Activated naive CD4-positive, alpha-beta T cell treated with anti-CD3 and anti-CD28 coated beads for 36 hours (primary cell): ENCODE measurements at regions not wholly inside any gene's neighbourhood (a gene's known extent, or its start where the extent isn't known, plus 50 kb on each side); places are given as distances from the start of the nearest gene placed in this dataset.

Experiments
- CTCF ChIA-PET: fragments of 350-600 bp; sonication (Branson Sonifier 250); formaldehyde crosslinking; loops from one replicate; lab custom pipeline; 2021; ENCODE audit warnings: antibody characterized with exemption; lab: Charles Lee
- DNase-seq: peaks from one replicate; pipeline ENCODE4 v3.0.0-alpha.2; 2020
- H3K27ac Mint-ChIP-seq: one replicate; pipeline ENCODE4 v1.8.0; 2021; ENCODE audit warnings: mild to moderate bottlenecking, mixed read lengths
- H3K27me3 Mint-ChIP-seq: one replicate; pipeline ENCODE4 v1.8.0; 2021; ENCODE audit warnings: low read depth, mixed read lengths
- H3K36me3 Mint-ChIP-seq: one replicate; pipeline ENCODE4 v1.8.0; 2021; ENCODE audit warnings: low read depth, mixed read lengths
- H3K4me1 Mint-ChIP-seq: one replicate; pipeline ENCODE4 v1.8.0; 2021; ENCODE audit warnings: low read depth, mixed read lengths
- H3K4me3 Mint-ChIP-seq: one replicate; pipeline ENCODE4 v1.8.0; 2021; ENCODE audit warnings: mild to moderate bottlenecking, moderate library complexity, mixed read lengths
- H3K9me3 Mint-ChIP-seq: one replicate; pipeline ENCODE4 v1.8.0; 2021; ENCODE audit warnings: mixed read lengths
- intact Hi-C: fragments of 100-400 bp; cut with micrococcal nuclease; formaldehyde crosslinking; loops from one replicate; pipeline ENCODE4 v1.15.1; 2023

GRCh38 chr5:169494941-169495548 is 88.5 kb upstream of the SPDL1 start:
- Mint-ChIP-seq H3K4me3 (no peak overlapping the region), H3K9me3 (no peaks in the 10 kb centered on the region), H3K27me3 (peaks cover 8% of the 10 kb centered on the region), H3K27ac (no peak overlapping the region), H3K4me1 (no peaks in the 10 kb centered on the region), H3K36me3 (no peaks in the 10 kb centered on the region)
- intact Hi-C loops = no loop called here
- no peak for DNase-seq
- CTCF ChIA-PET = no interaction called here

GRCh38 chr5:169494383-169494935 is 89.1 kb upstream of the SPDL1 start:
- Mint-ChIP-seq H3K27me3 (peaks cover 7% of the 10 kb centered on the region), H3K9me3 (no peaks in the 10 kb centered on the region), H3K4me1 (no peaks in the 10 kb centered on the region), H3K4me3 (no peak overlapping the region), H3K36me3 (no peaks in the 10 kb centered on the region), H3K27ac (no peak overlapping the region)
- no peak for DNase-seq
- CTCF ChIA-PET = no interaction called here
- intact Hi-C loops = no loop called here

- Mint-ChIP-seq H3K4me3 (no peak overlapping the region), H3K9me3 (peaks cover 2% of the 10 kb centered on the region), H3K27me3 (peaks cover 13% of the 10 kb centered on the region), H3K27ac (no peak overlapping the region), H3K36me3 (no peaks in the 10 kb centered on the region), H3K4me1 (no peaks in the 10 kb centered on the region)
- intact Hi-C loops = no loop called here
- CTCF ChIA-PET = no interaction called here
- no peak for DNase-seq
Observed at GRCh38 chr5:169474226-169474625, 109.3 kb upstream of the SPDL1 start.

- Mint-ChIP-seq H3K4me3 (no peak overlapping the region), H3K27ac (no peak overlapping the region), H3K27me3 (peaks cover 13% of the 10 kb centered on the region), H3K36me3 (no peaks in the 10 kb centered on the region), H3K9me3 (no peaks in the 10 kb centered on the region), H3K4me1 (no peaks in the 10 kb centered on the region)
- intact Hi-C loops = no loop called here
- CTCF ChIA-PET = no interaction called here
- no peak for DNase-seq
Observed at GRCh38 chr5:169472544-169472943, 111.0 kb upstream of the SPDL1 start.

GRCh38 chr5:169471021-169471420 is 112.6 kb upstream of the SPDL1 start:
- H3K27ac Mint-ChIP-seq = no peak overlapping the region
- intact Hi-C loops = no loop called here
- H3K27me3 Mint-ChIP-seq = peaks cover 12% of the 10 kb centered on the region
- H3K4me1 Mint-ChIP-seq = no peaks in the 10 kb centered on the region
- DNase-seq = no peak
- CTCF ChIA-PET = interaction anchor here (0.5 kb wide), 1 partner anchor 487 kb away, joined by 3 read pairs; no protein-coding TSS in a partner anchor
- H3K9me3 Mint-ChIP-seq = no peaks in the 10 kb centered on the region
- no peak overlapping the region for H3K4me3 Mint-ChIP-seq
- no peaks in the 10 kb centered on the region for H3K36me3 Mint-ChIP-seq

GRCh38 chr5:169467041-169467771 is 116.4 kb upstream of the SPDL1 start:
- H3K4me1 Mint-ChIP-seq = no peaks in the 10 kb centered on the region
- intact Hi-C loops = no loop called here
- peaks cover 9% of the 10 kb centered on the region for H3K27me3 Mint-ChIP-seq
- DNase-seq = no peak
- H3K9me3 Mint-ChIP-seq = no peaks in the 10 kb centered on the region
- H3K27ac Mint-ChIP-seq = no peak overlapping the region
- H3K36me3 Mint-ChIP-seq = no peaks in the 10 kb centered on the region
- CTCF ChIA-PET = no interaction called here
- H3K4me3 Mint-ChIP-seq = no peak overlapping the region

- CTCF ChIA-PET = no interaction called here
- Mint-ChIP-seq H3K27me3 (peaks cover 10% of the 10 kb centered on the region), H3K4me1 (no peaks in the 10 kb centered on the region), H3K27ac (no peak overlapping the region), H3K36me3 (no peaks in the 10 kb centered on the region), H3K4me3 (no peak overlapping the region), H3K9me3 (no peaks in the 10 kb centered on the region)
- intact Hi-C loops = no loop called here
- DNase-seq = no peak
Observed at GRCh38 chr5:169460896-169461295, 122.7 kb upstream of the SPDL1 start.

- CTCF ChIA-PET = no interaction called here
- Mint-ChIP-seq H3K4me3 (no peak overlapping the region), H3K4me1 (no peaks in the 10 kb centered on the region), H3K27me3 (peaks cover 10% of the 10 kb centered on the region), H3K9me3 (no peaks in the 10 kb centered on the region), H3K36me3 (no peaks in the 10 kb centered on the region), H3K27ac (no peak overlapping the region)
- intact Hi-C loops = no loop called here
- no peak for DNase-seq
Observed at GRCh38 chr5:169460123-169460522, 123.5 kb upstream of the SPDL1 start.

- no peak for DNase-seq
- H3K9me3 Mint-ChIP-seq = no peaks in the 10 kb centered on the region
- intact Hi-C loops = no loop called here
- no peaks in the 10 kb centered on the region for H3K36me3 Mint-ChIP-seq
- CTCF ChIA-PET = no interaction called here
- H3K27ac Mint-ChIP-seq = no peak overlapping the region
- no peak overlapping the region for H3K4me3 Mint-ChIP-seq
- H3K27me3 Mint-ChIP-seq = peaks cover 13% of the 10 kb centered on the region
- H3K4me1 Mint-ChIP-seq = no peaks in the 10 kb centered on the region
Observed at GRCh38 chr5:169458221-169458620, 125.4 kb upstream of the SPDL1 start.

GRCh38 chr5:169450464-169450863 is 133.1 kb upstream of the SPDL1 start:
- CTCF ChIA-PET = no interaction called here
- no peak overlapping the region for H3K27ac Mint-ChIP-seq
- intact Hi-C loops = no loop called here

GRCh38 chr5:169448826-169449225 is 134.7 kb upstream of the SPDL1 start:
- H3K27ac Mint-ChIP-seq = no peak overlapping the region
- intact Hi-C loops = no loop called here
- H3K4me1 Mint-ChIP-seq = no peaks in the 10 kb centered on the region
- H3K4me3 Mint-ChIP-seq = no peak overlapping the region
- no peaks in the 10 kb centered on the region for H3K36me3 Mint-ChIP-seq
- H3K27me3 Mint-ChIP-seq = peaks cover 3% of the 10 kb centered on the region
- CTCF ChIA-PET = no interaction called here
- H3K9me3 Mint-ChIP-seq = no peaks in the 10 kb centered on the region
- no peak for DNase-seq

More at GRCh38 chr5:169450464-169450863, 133.1 kb upstream of the SPDL1 start:
- no peaks in the 10 kb centered on the region for H3K9me3 Mint-ChIP-seq
- H3K4me3 Mint-ChIP-seq = no peak overlapping the region
- no peaks in the 10 kb centered on the region for H3K36me3 Mint-ChIP-seq
- DNase-seq = no peak
- peaks cover 5% of the 10 kb centered on the region for H3K27me3 Mint-ChIP-seq
- H3K4me1 Mint-ChIP-seq = no peaks in the 10 kb centered on the region

GRCh38 chr5:169445191-169445590 is 138.4 kb upstream of the SPDL1 start:
- no peaks in the 10 kb centered on the region for H3K4me1 Mint-ChIP-seq
- intact Hi-C loops = no loop called here
- H3K9me3 Mint-ChIP-seq = no peaks in the 10 kb centered on the region
- H3K27ac Mint-ChIP-seq = no peak overlapping the region
- DNase-seq = no peak
- CTCF ChIA-PET = no interaction called here
- no peaks in the 10 kb centered on the region for H3K36me3 Mint-ChIP-seq
- peaks cover 1% of the 10 kb centered on the region for H3K27me3 Mint-ChIP-seq
- no peak overlapping the region for H3K4me3 Mint-ChIP-seq
